ENCODE measurements at regions not wholly inside any gene's neighbourhood (a gene's known extent, or its start where the extent isn't known, plus 50 kb on each side); places are given as distances from the start of the nearest gene placed in this dataset.

DNA sequence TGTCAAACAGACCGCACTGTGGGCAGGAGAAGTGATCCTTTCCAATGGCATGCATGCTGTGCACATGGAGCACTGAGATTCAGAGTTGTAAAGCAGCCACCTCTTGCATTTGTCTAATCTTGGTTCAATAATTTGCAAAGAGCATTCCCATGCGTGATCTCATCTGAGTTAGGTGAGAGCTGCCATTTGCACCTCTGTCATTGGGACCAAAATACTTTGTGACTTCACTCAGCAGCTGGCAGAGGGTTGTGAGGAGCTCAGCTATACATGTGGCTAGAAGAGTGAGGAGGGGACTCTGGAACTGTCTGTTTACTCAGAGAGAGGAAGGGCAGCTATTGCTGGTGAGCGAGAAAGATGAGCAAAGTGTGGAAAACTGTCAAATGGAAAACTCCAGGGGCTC, 265.1 kb upstream of the TNP1 start (continued):
- TF ChIP-seq EED (IDR thresholded peaks at IDR 0.05; ENCODE audit: low read depth) (no peak), ZNF207 (IDR thresholded peaks at IDR 0.05; ENCODE audit: borderline replicate concordance) (no peak), SUZ12 (IDR thresholded peaks at IDR 0.05; ENCODE audit: unreplicated experiment) (no peak)
- TF ChIP-seq, protein P1, sequence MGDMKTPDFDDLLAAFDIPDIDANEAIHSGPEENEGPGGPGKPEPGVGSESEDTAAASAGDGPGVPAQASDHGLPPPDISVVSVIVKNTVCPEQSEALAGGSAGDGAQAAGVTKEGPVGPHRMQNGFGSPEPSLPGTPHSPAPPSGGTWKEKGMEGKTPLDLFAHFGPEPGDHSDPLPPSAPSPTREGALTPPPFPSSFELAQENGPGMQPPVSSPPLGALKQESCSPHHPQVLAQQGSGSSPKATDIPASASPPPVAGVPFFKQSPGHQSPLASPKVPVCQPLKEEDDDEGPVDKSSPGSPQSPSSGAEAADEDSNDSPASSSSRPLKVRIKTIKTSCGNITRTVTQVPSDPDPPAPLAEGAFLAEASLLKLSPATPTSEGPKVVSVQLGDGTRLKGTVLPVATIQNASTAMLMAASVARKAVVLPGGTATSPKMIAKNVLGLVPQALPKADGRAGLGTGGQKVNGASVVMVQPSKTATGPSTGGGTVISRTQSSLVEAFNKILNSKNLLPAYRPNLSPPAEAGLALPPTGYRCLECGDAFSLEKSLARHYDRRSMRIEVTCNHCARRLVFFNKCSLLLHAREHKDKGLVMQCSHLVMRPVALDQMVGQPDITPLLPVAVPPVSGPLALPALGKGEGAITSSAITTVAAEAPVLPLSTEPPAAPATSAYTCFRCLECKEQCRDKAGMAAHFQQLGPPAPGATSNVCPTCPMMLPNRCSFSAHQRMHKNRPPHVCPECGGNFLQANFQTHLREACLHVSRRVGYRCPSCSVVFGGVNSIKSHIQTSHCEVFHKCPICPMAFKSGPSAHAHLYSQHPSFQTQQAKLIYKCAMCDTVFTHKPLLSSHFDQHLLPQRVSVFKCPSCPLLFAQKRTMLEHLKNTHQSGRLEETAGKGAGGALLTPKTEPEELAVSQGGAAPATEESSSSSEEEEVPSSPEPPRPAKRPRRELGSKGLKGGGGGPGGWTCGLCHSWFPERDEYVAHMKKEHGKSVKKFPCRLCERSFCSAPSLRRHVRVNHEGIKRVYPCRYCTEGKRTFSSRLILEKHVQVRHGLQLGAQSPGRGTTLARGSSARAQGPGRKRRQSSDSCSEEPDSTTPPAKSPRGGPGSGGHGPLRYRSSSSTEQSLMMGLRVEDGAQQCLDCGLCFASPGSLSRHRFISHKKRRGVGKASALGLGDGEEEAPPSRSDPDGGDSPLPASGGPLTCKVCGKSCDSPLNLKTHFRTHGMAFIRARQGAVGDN (IDR thresholded peaks at IDR 0.05): no peak

DNA sequence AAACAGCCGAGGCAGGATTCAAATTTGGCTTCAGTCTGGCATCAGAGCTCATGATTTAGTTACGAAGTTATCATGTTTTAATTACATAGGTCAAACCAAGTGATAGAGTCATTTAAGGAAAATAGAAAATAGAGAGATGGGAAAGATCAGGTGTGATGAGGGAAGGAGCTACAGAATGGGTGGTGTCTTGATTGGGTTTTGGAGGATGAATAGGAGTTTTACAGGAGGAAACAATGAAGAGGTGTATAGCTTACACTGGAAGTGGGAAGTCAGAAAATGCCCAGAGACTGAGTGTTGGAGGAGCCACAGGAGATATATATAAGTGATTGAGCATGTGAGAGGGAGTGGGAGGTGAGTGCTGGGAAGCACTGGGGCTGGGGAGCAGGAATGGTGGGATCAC, 264.2 kb upstream of the TNP1 start:
- ChIA-PET CTCF (no interaction called here), POLR2A (no interaction called here), SMC1A (ENCODE audit: uncharacterized antibody, unreplicated experiment) (interaction anchor here (0.8 to 1.1 kb wide), 2 partner anchors 16 to 47 kb away, joined by 3 to 4 read pairs; no protein-coding TSS in a partner anchor), RAD21 (ENCODE audit: unreplicated experiment) (no interaction called here)
- no peaks in the 10 kb centered on the region for H3K36me3 ChIP-seq (ENCODE audit: control insufficient read depth in 2 of 2, insufficient read depth in 2 of 2, low read length in 1 of 2)
- H3K27me3 ChIP-seq (replicated peaks in 1 of 2; ENCODE audit: control insufficient read depth in 2 of 2, insufficient read depth in 2 of 2, low read length in 1 of 2): no peaks in the 10 kb centered on the region
- 13% methylated on average over 2 of the region's 2 CpGs for WGBS (ENCODE audit: insufficient coverage, insufficient replicate concordance, low lambda C conversion rate, missing lambda C conversion rate)
- H2AFZ ChIP-seq (ENCODE audit: control insufficient read depth, low read depth, low read length): no peak overlapping the region
- no peak for ATAC-seq
- DNase-seq (ENCODE audit: low read depth, low spot score): no peak
- no peak overlapping the region for H3K9ac ChIP-seq (ENCODE audit: control insufficient read depth, insufficient read depth, low read length)
- H3K27ac ChIP-seq (ENCODE audit: control insufficient read depth, insufficient read depth): no peak overlapping the region
- no peak overlapping the region for H3K4me2 ChIP-seq (ENCODE audit: control insufficient read depth, insufficient read depth)
- in situ Hi-C loops (cut with MboI) (no loop called here), intact Hi-C loops (cut with micrococcal nuclease; ENCODE audit: unreplicated experiment) (no loop called here)
- no peaks in the 10 kb centered on the region; the same call in 2 of the 3 replicates for H3K9me3 ChIP-seq (replicated peaks; ENCODE audit: control insufficient read depth, insufficient read depth, low read length)
- no peaks in the 10 kb centered on the region for H3K4me1 ChIP-seq (ENCODE audit: control insufficient read depth, insufficient read depth, low read length)
- no TSS peak for BruUV-seq (replicated peaks)
- H3K79me2 ChIP-seq (ENCODE audit: control insufficient read depth, insufficient read depth, low read length): no peaks in the 10 kb centered on the region
- H3K4me3 ChIP-seq: no peak overlapping the region
- no peaks in the 10 kb centered on the region for H4K20me1 ChIP-seq (ENCODE audit: control insufficient read depth, insufficient read depth)
- FAIRE-seq: no peak
- TF ChIP-seq, protein P2, sequence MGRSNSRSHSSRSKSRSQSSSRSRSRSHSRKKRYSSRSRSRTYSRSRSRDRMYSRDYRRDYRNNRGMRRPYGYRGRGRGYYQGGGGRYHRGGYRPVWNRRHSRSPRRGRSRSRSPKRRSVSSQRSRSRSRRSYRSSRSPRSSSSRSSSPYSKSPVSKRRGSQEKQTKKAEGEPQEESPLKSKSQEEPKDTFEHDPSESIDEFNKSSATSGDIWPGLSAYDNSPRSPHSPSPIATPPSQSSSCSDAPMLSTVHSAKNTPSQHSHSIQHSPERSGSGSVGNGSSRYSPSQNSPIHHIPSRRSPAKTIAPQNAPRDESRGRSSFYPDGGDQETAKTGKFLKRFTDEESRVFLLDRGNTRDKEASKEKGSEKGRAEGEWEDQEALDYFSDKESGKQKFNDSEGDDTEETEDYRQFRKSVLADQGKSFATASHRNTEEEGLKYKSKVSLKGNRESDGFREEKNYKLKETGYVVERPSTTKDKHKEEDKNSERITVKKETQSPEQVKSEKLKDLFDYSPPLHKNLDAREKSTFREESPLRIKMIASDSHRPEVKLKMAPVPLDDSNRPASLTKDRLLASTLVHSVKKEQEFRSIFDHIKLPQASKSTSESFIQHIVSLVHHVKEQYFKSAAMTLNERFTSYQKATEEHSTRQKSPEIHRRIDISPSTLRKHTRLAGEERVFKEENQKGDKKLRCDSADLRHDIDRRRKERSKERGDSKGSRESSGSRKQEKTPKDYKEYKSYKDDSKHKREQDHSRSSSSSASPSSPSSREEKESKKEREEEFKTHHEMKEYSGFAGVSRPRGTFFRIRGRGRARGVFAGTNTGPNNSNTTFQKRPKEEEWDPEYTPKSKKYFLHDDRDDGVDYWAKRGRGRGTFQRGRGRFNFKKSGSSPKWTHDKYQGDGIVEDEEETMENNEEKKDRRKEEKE (IDR thresholded peaks at IDR 0.05): no peak
- TF ChIP-seq RUNX3 (IDR thresholded peaks at IDR 0.05; ENCODE audit: low read length) (no peak), SREBF2 (IDR thresholded peaks at IDR 0.05; ENCODE audit: low read length) (no peak), SMAD1 (IDR thresholded peaks at IDR 0.05; ENCODE audit: low read depth, partially characterized antibody) (no peak)
- TF ChIP-seq, protein P1 (IDR thresholded peaks at IDR 0.05): no peak
- TF ChIP-seq, protein P3, sequence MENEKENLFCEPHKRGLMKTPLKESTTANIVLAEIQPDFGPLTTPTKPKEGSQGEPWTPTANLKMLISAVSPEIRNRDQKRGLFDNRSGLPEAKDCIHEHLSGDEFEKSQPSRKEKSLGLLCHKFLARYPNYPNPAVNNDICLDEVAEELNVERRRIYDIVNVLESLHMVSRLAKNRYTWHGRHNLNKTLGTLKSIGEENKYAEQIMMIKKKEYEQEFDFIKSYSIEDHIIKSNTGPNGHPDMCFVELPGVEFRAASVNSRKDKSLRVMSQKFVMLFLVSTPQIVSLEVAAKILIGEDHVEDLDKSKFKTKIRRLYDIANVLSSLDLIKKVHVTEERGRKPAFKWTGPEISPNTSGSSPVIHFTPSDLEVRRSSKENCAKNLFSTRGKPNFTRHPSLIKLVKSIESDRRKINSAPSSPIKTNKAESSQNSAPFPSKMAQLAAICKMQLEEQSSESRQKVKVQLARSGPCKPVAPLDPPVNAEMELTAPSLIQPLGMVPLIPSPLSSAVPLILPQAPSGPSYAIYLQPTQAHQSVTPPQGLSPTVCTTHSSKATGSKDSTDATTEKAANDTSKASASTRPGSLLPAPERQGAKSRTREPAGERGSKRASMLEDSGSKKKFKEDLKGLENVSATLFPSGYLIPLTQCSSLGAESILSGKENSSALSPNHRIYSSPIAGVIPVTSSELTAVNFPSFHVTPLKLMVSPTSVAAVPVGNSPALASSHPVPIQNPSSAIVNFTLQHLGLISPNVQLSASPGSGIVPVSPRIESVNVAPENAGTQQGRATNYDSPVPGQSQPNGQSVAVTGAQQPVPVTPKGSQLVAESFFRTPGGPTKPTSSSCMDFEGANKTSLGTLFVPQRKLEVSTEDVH (IDR thresholded peaks at IDR 0.05; ENCODE audit: low read depth, partially characterized antibody): no peak

Data from GM12878 (cell line).